NB4 (cell line): ENCODE measurements at regions not wholly inside any gene's neighbourhood (a gene's known extent, or its start where the extent isn't known, plus 50 kb on each side); places are given as distances from the start of the nearest gene placed in this dataset.

Experiments
- DNase-seq: peaks from one replicate; pipeline ENCODE4 v3.0.0; 2010; ENCODE audit warnings: low read depth
- H3K4me3 ChIP-seq: one replicate; pipeline ENCODE4 v1.5.1; 2011; ENCODE audit warnings: mild to moderate bottlenecking, low read depth, low read length, moderate library complexity
- MYC ChIP-seq: IDR thresholded peaks from 2 replicates; pipeline ENCODE4 v1.6.1; 2011; ENCODE audit warnings: low read depth, low read length
- POLR2A ChIP-seq: IDR thresholded peaks from 2 replicates; pipeline ENCODE4 v1.6.1; 2011; ENCODE audit warnings: mild to moderate bottlenecking; ENCODE audit not compliant: insufficient read length; ENCODE audit errors: extremely low read depth
- TF ChIP-seq, protein P1 (sequence below): IDR thresholded peaks from one replicate; pipeline ENCODE4 v1.5.1; 2012; ENCODE audit warnings: low read depth, low read length
- TF ChIP-seq, protein P2 (sequence below): IDR thresholded peaks from 2 replicates; pipeline ENCODE4 v1.6.1; 2011; ENCODE audit warnings: low read depth, low read length

DNA sequence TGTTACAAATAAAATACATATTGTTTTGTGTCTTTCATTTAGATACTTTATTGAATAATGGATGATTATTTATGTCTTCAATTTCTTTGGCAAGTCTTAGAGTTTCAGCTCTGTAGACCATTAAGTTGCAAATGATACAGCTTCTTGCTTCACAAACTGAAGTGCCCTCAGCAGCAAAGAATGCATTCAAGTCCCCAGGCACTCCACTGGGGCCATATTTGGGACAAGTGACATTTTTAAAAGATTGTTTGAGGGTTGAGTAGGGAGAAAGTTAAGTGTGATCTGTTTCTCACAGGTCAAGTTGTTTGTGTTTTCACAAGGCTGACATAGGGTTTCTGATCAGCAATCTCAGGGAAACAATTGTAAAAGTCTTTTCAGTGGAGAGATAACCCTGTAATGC lies 400.7 kb downstream of the PLA2G4A start:
- TF ChIP-seq, protein P1, sequence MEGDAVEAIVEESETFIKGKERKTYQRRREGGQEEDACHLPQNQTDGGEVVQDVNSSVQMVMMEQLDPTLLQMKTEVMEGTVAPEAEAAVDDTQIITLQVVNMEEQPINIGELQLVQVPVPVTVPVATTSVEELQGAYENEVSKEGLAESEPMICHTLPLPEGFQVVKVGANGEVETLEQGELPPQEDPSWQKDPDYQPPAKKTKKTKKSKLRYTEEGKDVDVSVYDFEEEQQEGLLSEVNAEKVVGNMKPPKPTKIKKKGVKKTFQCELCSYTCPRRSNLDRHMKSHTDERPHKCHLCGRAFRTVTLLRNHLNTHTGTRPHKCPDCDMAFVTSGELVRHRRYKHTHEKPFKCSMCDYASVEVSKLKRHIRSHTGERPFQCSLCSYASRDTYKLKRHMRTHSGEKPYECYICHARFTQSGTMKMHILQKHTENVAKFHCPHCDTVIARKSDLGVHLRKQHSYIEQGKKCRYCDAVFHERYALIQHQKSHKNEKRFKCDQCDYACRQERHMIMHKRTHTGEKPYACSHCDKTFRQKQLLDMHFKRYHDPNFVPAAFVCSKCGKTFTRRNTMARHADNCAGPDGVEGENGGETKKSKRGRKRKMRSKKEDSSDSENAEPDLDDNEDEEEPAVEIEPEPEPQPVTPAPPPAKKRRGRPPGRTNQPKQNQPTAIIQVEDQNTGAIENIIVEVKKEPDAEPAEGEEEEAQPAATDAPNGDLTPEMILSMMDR = no peak
- TF ChIP-seq POLR2A (no peak), MYC (no peak)
- TF ChIP-seq, protein P2, sequence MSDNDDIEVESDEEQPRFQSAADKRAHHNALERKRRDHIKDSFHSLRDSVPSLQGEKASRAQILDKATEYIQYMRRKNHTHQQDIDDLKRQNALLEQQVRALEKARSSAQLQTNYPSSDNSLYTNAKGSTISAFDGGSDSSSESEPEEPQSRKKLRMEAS = no peak
- DNase-seq = no peak
- H3K4me3 ChIP-seq = no peak overlapping the region

DNA sequence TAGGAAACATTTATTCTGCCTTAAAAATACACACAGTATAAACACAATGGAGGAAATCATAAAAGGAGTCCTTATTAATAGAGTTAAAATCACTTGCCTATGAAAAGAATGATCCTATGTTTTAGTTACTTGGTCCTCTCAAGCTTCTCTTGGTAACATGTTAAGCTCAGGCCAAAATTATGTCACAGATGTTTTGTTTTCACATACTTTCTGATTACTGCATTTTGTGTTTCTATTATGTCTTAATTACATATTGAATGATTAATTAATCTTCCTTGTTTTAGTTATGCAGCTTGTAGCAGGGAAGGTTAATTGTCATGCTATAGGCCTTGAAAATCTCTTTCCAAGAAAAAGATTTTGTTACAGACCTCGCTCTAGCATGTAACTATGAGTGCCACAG lies 406.0 kb downstream of the PLA2G4A start:
- TF ChIP-seq, protein P1 = no peak
- TF ChIP-seq MYC (no peak), POLR2A (no peak)
- TF ChIP-seq, protein P2 = no peak
- no peak overlapping the region for H3K4me3 ChIP-seq
- DNase-seq = no peak

DNA sequence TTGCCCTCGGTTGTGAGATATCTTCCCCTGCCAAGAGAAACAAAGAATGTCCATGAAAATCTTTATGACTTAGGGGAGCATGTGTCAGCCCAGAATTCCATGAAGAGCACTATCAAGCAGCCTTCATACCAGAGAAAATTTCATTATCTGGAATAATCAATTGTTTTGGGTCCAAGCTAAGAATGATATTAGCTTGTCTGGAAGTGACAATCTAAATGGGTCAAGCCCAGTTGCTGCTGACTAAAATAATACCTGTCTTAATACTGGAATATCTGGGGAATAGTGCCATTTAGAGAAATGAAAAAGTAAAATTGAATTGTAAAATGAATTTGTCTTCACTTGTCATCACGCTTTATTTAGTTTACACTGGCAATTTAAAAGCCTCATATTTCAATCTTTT lies 407.4 kb downstream of the PLA2G4A start:
- H3K4me3 ChIP-seq = no peak overlapping the region
- TF ChIP-seq MYC = no peak
- TF ChIP-seq, protein P1 = no peak
- TF ChIP-seq, protein P2 = no peak
- TF ChIP-seq POLR2A = no peak
- DNase-seq = no peak

DNA sequence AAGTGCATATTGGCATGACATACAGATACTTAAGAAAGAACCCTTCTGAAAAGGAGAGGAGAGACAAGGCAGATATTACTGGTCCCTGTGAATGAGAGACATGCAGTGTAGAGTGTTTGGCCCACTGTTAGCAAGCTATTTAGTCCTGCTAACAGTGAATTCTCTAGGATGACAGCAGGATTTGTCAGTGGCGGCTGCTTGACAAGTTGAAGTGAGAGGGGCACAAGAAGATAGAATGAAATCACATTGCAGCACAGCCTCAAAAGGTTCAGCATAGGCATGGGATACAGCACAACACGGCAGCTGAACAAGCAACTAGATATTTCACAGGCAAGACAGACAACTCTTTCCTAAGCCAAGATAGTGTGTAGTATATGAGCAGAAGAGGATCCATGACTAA lies 407.9 kb downstream of the PLA2G4A start:
- no peak for DNase-seq
- TF ChIP-seq POLR2A (no peak), MYC (no peak)
- TF ChIP-seq, protein P2 = no peak
- TF ChIP-seq, protein P1 = no peak

DNA sequence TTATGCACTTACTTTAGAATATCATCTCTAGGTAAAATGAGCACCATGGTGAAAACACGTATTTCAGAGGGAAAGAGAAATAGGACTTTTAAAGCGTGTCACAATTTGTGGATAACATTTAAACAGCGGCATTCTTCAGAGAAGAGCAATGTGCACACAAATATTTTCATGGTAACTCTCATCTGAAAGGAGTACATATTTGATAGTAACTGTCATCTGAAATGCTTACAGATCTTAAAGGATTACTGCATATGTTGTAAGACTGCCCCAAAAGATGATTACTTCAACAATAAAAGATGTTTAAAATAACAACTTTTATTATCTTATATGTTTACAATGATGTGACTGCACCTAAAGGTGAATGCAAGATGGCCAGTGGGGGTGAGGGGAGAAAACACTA lies 408.8 kb downstream of the PLA2G4A start:
- DNase-seq = no peak
- TF ChIP-seq MYC = no peak
- TF ChIP-seq, protein P1 = no peak
- TF ChIP-seq POLR2A = no peak
- TF ChIP-seq, protein P2 = no peak
- no peak overlapping the region for H3K4me3 ChIP-seq

More for the DNA sequence above, 407.9 kb downstream of the PLA2G4A start:
- H3K4me3 ChIP-seq = no peak overlapping the region

DNA sequence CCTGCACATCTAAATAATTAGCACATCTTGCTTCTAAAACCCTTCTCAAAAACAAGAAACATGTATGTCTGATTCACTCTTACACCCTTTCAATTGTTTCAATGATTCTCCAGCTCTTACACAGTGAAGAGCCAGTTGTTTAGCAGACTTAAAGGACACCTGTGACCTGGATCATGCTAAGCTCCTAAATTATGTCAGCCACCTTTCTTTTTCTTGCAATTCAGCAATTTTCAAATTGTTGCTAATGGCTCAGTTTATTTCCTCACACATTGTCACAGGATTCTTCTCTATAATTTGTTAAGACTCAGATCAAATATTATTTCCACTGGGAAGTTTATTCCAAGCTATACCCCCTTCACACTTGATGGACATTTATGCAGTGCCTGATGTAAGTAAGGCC lies 413.2 kb downstream of the PLA2G4A start:
- no peak overlapping the region for H3K4me3 ChIP-seq
- no peak for DNase-seq
- TF ChIP-seq, protein P2 = no peak
- TF ChIP-seq, protein P1 = no peak
- TF ChIP-seq POLR2A (no peak), MYC (no peak)
